Adrenal gland (tissue), 9 donors: ENCODE measurements at regions not wholly inside any gene's neighbourhood (a gene's known extent, or its start where the extent isn't known, plus 50 kb on each side); places are given as distances from the start of the nearest gene placed in this dataset.
A peak's percentile ranks its signal among the peaks of the same experiment; 100 is the strongest.

ENCODE experiments used
- DNase-seq, 7 donors: peaks; one replicate each; pipeline ENCODE4 v3.0.0-alpha.2; 2019 to 2020
- H3K27ac ChIP-seq, 5 donors: fragments of 200-600 bp; sonication (generic) in 4 of 5; 1 replicate in 3 of 5; 2 replicates in 2 of 5; pipeline versions ENCODE4 v1.5.1 to v1.8.0; 2016 to 2020; ENCODE audit warnings: mild to moderate bottlenecking in 1 of 5
- H3K27me3 ChIP-seq: fragments of 200-600 bp; 2 replicates; pipeline ENCODE4 v1.8.0; 2021
- H3K36me3 ChIP-seq, 2 donors: fragments of 200-600 bp; replicated peaks in 1 of 2; 1 replicate in 1 of 2; 2 replicates in 1 of 2; pipeline versions ENCODE4 v1.5.1 to v1.8.0; 2018 to 2022
- H3K4me1 ChIP-seq, 2 donors: fragments of 200-600 bp; replicated peaks in 1 of 2; 1 replicate in 1 of 2; 2 replicates in 1 of 2; pipeline versions ENCODE4 v1.5.1 to v1.8.0; 2018 to 2021
- H3K4me3 ChIP-seq, 4 donors: fragments of 200-600 bp; sonication (generic) in 3 of 4; one replicate each; pipeline ENCODE4 v1.5.1; 2016 to 2018
- H3K9me3 ChIP-seq, 3 donors: fragments of 200-600 bp; sonication (generic) in 1 of 3; replicated peaks in 1 of 3; 1 replicate in 2 of 3; 2 replicates in 1 of 3; pipeline versions ENCODE4 v1.5.1 to v1.8.0; 2016 to 2021
- POLR2A ChIP-seq, 2 donors: fragments of 450-650 bp; IDR thresholded peaks; one replicate each; pipeline ENCODE4 v1.6.1; 2017; ENCODE audit warnings: antibody characterized with exemption in 2 of 2, mild to moderate bottlenecking in 2 of 2, moderate library complexity in 1 of 2
- WGBS, 4 donors: extraction: QIAGEN DNeasy Blood & Tissue Kit in 2 of 4; methylation state at CpG; one replicate each; pipeline versions ENCODE4 v1.1.5 to v1.1.7; 2013 to 2017; 5-methylcytosine and 5-hydroxymethylcytosine counted together
- intact Hi-C, 2 donors: fragments of 100-400 bp; cut with DNase I; formaldehyde crosslinking; loops; one replicate each; pipeline versions ENCODE4 v1.14.1 to v1.15.0; 2022 to 2023
- TF ChIP-seq, protein P1 (sequence below), 6 experiments: fragments of 450-650 bp in 4 of 6; fragments of 200-600 bp in 2 of 6; sonication (generic) in 1 of 6; IDR thresholded peaks; 1 replicate in 5 of 6; 2 replicates in 1 of 6; pipeline versions ENCODE4 v1.5.1 to v1.8.0; 2016 to 2021; ENCODE audit warnings: antibody characterized with exemption in 6 of 6, mild to moderate bottlenecking in 2 of 6, moderate library complexity in 1 of 6
- donor health status: healthy with polysubstance abuse.
- donor health status: Bipolar disorder and iron deficiency.
- donor health status: DM: yes; HTN: yes; CAD: no.
- donor health status: DM: no; HTN: no; CAD: no.
- donor health status: DM: no; HTN: no; CAD: no.

DNA sequence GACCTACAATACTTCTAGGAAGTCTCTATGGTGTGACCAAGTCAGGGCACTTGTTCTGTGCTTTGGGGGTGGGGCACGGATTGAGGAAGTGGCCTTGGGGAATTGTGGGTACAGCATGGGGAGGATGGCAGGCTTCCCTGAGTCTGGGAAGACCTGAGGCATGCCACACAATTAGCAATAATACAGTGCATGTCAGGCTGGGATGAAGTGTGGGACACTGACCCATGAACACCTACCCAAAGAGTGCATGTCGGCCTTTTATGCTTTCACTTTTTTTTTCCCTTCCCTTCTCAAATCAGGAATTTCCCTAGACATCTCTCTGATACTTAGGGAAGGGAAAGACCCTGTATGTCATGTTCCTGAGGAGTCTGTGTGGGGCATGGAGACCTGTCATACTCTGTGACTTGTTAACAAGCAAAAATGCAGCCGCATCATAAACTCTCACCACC lies 146.4 kb downstream of the PALM2AKAP2 start:
- TF ChIP-seq, protein P1, sequence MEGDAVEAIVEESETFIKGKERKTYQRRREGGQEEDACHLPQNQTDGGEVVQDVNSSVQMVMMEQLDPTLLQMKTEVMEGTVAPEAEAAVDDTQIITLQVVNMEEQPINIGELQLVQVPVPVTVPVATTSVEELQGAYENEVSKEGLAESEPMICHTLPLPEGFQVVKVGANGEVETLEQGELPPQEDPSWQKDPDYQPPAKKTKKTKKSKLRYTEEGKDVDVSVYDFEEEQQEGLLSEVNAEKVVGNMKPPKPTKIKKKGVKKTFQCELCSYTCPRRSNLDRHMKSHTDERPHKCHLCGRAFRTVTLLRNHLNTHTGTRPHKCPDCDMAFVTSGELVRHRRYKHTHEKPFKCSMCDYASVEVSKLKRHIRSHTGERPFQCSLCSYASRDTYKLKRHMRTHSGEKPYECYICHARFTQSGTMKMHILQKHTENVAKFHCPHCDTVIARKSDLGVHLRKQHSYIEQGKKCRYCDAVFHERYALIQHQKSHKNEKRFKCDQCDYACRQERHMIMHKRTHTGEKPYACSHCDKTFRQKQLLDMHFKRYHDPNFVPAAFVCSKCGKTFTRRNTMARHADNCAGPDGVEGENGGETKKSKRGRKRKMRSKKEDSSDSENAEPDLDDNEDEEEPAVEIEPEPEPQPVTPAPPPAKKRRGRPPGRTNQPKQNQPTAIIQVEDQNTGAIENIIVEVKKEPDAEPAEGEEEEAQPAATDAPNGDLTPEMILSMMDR (IDR thresholded peaks at IDR 0.05) = no peak
- no peak for TF ChIP-seq POLR2A (IDR thresholded peaks at IDR 0.05)
- H3K27me3 ChIP-seq = no peaks in the 10 kb centered on the region
- peak in 5 of 7 donors; percentile 20 to 34 (median 25) for DNase-seq
- intact Hi-C loops = no loop called here
- no peaks in the 10 kb centered on the region for H3K36me3 ChIP-seq
- H3K9me3 ChIP-seq = no peaks in the 10 kb centered on the region
- H3K4me1 ChIP-seq = peaks cover 0 to 6% of the 10 kb centered on the region in 2 donors
- H3K27ac ChIP-seq = no peak overlapping the region
- WGBS, 4 donors = 63 to 69% (median 66%) methylated on average over 3 of the region's 3 CpGs
- H3K4me3 ChIP-seq = no peak overlapping the region

DNA sequence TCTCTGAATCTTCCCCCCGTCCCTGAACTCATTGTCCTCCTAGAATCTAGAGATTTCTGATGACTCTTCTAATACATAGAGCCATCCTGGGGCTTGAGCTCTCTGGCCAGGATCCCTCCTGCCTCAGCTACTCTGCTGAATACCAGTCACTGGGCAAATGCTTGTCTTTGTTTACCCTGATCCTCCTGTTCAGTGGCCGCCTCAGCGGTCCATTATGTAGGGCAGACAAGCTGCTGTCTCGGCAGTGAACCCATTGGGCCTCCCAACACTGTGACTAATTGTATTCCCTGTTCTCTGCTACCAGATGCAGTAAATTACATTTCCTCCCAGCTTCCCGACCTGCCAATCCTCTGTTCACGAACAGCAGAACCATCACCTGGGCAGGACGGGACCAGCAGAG lies 151.6 kb downstream of the PALM2AKAP2 start:
- Histone ChIP-seq H3K4me3 (no peak overlapping the region), H3K27ac (no peak overlapping the region), H3K4me1 (peaks cover 0 to 9% of the 10 kb centered on the region in 2 donors), H3K9me3 (no peaks in the 10 kb centered on the region), H3K36me3 (no peaks in the 10 kb centered on the region), H3K27me3 (no peaks in the 10 kb centered on the region)
- 85 to 90% (median 88%) methylated on average over 3 to 7 of the region's 7 CpGs for WGBS, 4 donors
- peak in 1 of 7 donors; percentile 57 for DNase-seq
- TF ChIP-seq, protein P1 (IDR thresholded peaks at IDR 0.05) = no peak
- no peak for TF ChIP-seq POLR2A (IDR thresholded peaks at IDR 0.05)
- intact Hi-C loops = no loop called here

DNA sequence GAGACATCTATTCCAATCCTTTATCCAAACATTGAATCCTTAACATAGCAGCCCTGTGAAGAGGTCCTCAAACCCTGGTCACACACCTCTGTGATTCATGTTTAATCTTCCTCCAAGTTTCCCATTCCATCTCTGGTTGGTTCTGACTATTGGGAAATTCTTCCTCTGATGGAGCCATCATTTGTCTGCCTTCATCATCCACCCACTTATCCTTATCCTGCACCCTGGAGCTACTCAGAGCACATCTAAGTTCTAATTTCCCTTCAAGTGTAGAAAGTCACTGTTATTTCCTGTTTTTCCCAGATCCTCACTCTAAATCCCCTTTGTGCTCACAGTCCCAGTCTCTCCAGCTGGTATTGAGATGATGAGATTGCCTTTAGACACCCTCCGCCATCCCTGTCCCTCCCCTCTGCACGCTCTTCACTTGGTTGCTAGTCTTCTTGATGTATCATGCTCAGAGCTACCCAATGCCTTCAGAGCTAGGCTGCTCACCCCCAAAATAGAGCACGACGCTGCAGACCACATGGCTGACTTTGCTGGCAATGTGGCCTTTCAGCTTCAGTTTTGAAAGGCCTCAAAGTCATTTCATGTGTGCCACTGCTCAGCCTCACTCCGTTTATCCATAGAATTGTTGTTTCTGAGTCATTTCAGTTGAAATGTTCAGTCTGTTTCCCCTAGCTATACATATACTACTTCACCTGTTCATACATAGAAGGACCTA lies 154.3 kb downstream of the PALM2AKAP2 start:
- intact Hi-C loops = no loop called here
- 87 to 90% (median 89%) methylated on average over 5 of the region's 5 CpGs for WGBS, 4 donors
- Histone ChIP-seq H3K9me3 (no peaks in the 10 kb centered on the region), H3K36me3 (no peaks in the 10 kb centered on the region), H3K27ac (no peak overlapping the region), H3K4me1 (peaks cover 0 to 9% of the 10 kb centered on the region in 2 donors), H3K27me3 (no peaks in the 10 kb centered on the region), H3K4me3 (no peak overlapping the region)
- no peak for TF ChIP-seq POLR2A (IDR thresholded peaks at IDR 0.05)
- TF ChIP-seq, protein P1 (IDR thresholded peaks at IDR 0.05) = no peak
- DNase-seq = no peak

DNA sequence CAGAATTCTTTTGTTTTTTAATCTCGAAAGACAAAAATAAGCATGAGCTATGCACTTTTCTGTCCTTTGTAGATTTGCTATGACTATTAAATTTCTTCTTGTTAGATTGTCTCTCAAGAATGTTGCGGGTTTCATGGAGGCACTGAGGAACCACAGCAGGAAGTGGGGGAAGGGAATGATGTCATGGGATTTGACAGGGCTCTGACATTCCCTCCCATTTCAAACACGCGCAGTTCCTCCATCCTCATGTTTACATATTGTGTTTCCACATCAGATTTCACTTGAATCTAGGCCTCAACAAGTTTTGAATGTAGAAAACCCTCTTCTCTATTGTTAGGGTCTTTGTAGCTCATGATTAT lies 154.8 kb downstream of the PALM2AKAP2 start:
- H3K27ac ChIP-seq = no peak overlapping the region
- intact Hi-C loops = no loop called here
- H3K27me3 ChIP-seq = no peaks in the 10 kb centered on the region
- no peak overlapping the region for H3K4me3 ChIP-seq
- TF ChIP-seq, protein P1 (IDR thresholded peaks at IDR 0.05) = no peak
- no peak for TF ChIP-seq POLR2A (IDR thresholded peaks at IDR 0.05)
- no peaks in the 10 kb centered on the region for H3K36me3 ChIP-seq
- DNase-seq = no peak
- 86 to 92% (median 88%) methylated on average over 4 of the region's 4 CpGs for WGBS, 4 donors
- no peaks in the 10 kb centered on the region for H3K9me3 ChIP-seq
- H3K4me1 ChIP-seq = peaks cover 0 to 9% of the 10 kb centered on the region in 2 donors
